ENCODE measurements at regions not wholly inside any gene's neighbourhood (a gene's known extent, or its start where the extent isn't known, plus 50 kb on each side); places are given as distances from the start of the nearest gene placed in this dataset.

- CTCF ChIA-PET, result no interaction called here
These were observed 318.2 kb downstream of the CBLN2 start for GRCh38 chr18:72225958-72226357.

More at GRCh38 chr18:72225958-72226357, 318.2 kb downstream of the CBLN2 start:
- Histone ChIP-seq H3K4me3 (replicated peaks in 1 of 2; ENCODE audit: low read depth in 1 of 2, low read length in 2 of 2) (no peak overlapping the region), H3K79me2 (ENCODE audit: insufficient read depth, low read length) (no peaks in the 10 kb centered on the region), H3K9me2 (ENCODE audit: insufficient read depth) (no peaks in the 10 kb centered on the region), H3K9ac (ENCODE audit: low read length) (no peak overlapping the region), H4K20me1 (ENCODE audit: insufficient read depth) (no peaks in the 10 kb centered on the region), H3K4me1 (ENCODE audit: control insufficient read depth in 1 of 2, insufficient read depth in 2 of 2, low read length in 2 of 2) (no peaks in the 10 kb centered on the region), H3K36me3 (ENCODE audit: control insufficient read depth in 1 of 2, insufficient read depth in 2 of 2, low read length in 2 of 2) (no peaks in the 10 kb centered on the region; a peak in 1 of 4 replicates), H2AFZ (ENCODE audit: low read depth, low read length, poor library complexity, severe bottlenecking) (no peak overlapping the region), H3K4me2 (ENCODE audit: low read length) (no peak overlapping the region), H3K27ac (ENCODE audit: low read depth, low read length) (no peak overlapping the region), H3K9me3 (ENCODE audit: control insufficient read depth in 1 of 2, insufficient read depth in 1 of 2, low read depth in 1 of 2, low read length in 2 of 2) (peaks cover 8 to 17% of the 10 kb centered on the region in 2 experiments; a peak in 3 of 4 replicates), H3K27me3 (ENCODE audit: insufficient read depth, low read length) (no peaks in the 10 kb centered on the region)
- TF ChIP-seq ELF1 (IDR thresholded peaks at IDR 0.05; ENCODE audit: borderline replicate concordance, low read depth), result no peak
- TF ChIP-seq, protein P1, sequence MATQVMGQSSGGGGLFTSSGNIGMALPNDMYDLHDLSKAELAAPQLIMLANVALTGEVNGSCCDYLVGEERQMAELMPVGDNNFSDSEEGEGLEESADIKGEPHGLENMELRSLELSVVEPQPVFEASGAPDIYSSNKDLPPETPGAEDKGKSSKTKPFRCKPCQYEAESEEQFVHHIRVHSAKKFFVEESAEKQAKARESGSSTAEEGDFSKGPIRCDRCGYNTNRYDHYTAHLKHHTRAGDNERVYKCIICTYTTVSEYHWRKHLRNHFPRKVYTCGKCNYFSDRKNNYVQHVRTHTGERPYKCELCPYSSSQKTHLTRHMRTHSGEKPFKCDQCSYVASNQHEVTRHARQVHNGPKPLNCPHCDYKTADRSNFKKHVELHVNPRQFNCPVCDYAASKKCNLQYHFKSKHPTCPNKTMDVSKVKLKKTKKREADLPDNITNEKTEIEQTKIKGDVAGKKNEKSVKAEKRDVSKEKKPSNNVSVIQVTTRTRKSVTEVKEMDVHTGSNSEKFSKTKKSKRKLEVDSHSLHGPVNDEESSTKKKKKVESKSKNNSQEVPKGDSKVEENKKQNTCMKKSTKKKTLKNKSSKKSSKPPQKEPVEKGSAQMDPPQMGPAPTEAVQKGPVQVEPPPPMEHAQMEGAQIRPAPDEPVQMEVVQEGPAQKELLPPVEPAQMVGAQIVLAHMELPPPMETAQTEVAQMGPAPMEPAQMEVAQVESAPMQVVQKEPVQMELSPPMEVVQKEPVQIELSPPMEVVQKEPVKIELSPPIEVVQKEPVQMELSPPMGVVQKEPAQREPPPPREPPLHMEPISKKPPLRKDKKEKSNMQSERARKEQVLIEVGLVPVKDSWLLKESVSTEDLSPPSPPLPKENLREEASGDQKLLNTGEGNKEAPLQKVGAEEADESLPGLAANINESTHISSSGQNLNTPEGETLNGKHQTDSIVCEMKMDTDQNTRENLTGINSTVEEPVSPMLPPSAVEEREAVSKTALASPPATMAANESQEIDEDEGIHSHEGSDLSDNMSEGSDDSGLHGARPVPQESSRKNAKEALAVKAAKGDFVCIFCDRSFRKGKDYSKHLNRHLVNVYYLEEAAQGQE (IDR thresholded peaks at IDR 0.05; ENCODE audit: low read depth), result no peak
- TF ChIP-seq SIN3A (IDR thresholded peaks at IDR 0.05; ENCODE audit: low read depth), result no peak
- TF ChIP-seq, protein P2, sequence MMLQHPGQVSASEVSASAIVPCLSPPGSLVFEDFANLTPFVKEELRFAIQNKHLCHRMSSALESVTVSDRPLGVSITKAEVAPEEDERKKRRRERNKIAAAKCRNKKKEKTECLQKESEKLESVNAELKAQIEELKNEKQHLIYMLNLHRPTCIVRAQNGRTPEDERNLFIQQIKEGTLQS (IDR thresholded peaks at IDR 0.05), result no peak
- TF ChIP-seq, protein P3, sequence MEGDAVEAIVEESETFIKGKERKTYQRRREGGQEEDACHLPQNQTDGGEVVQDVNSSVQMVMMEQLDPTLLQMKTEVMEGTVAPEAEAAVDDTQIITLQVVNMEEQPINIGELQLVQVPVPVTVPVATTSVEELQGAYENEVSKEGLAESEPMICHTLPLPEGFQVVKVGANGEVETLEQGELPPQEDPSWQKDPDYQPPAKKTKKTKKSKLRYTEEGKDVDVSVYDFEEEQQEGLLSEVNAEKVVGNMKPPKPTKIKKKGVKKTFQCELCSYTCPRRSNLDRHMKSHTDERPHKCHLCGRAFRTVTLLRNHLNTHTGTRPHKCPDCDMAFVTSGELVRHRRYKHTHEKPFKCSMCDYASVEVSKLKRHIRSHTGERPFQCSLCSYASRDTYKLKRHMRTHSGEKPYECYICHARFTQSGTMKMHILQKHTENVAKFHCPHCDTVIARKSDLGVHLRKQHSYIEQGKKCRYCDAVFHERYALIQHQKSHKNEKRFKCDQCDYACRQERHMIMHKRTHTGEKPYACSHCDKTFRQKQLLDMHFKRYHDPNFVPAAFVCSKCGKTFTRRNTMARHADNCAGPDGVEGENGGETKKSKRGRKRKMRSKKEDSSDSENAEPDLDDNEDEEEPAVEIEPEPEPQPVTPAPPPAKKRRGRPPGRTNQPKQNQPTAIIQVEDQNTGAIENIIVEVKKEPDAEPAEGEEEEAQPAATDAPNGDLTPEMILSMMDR (IDR thresholded peaks at IDR 0.05 in 2 of 3, conservative IDR thresholded peaks at IDR 0.05 in 1 of 3; ENCODE audit: borderline replicate concordance in 1 of 3, insufficient read depth in 1 of 3, low read depth in 2 of 3, low read length in 2 of 3), result no peak
- no peak for TF ChIP-seq TCF7L2 (IDR thresholded peaks at IDR 0.05; ENCODE audit: borderline replicate concordance, extremely low read depth, insufficient read depth, insufficient read length)
- no peak for TF ChIP-seq ZBTB33 (IDR thresholded peaks at IDR 0.05; ENCODE audit: extremely low read depth, insufficient replicate concordance, low read length)
- no peak for TF ChIP-seq EZH2phosphoT487 (IDR thresholded peaks at IDR 0.05; ENCODE audit: borderline replicate concordance)
- no peak for TF ChIP-seq SRF (IDR thresholded peaks at IDR 0.05; ENCODE audit: low read depth)
- no peak for TF ChIP-seq EZH2 (IDR thresholded peaks at IDR 0.05)
- no peak for TF ChIP-seq ZNF274 (IDR thresholded peaks at IDR 0.05; ENCODE audit: low read depth, low read length)
- POLR2A ChIA-PET, result no interaction called here
- DNase-seq (ENCODE audit: low read depth, low spot score) (no peak), ATAC-seq (no peak)
- RAD21 ChIA-PET (ENCODE audit: low non-redundant PET in 1 of 2, low total read pairs in 2 of 2, uncharacterized antibody in 2 of 2, unreplicated experiment in 2 of 2), result no interaction called here
- intact Hi-C loops (cut with micrococcal nuclease), result no loop called here
- no TSS peak for BruUV-seq (replicated peaks)

Data from HCT116 (cell line).